WTC11 (cell line): ENCODE measurements at regions not wholly inside any gene's neighbourhood (a gene's known extent, or its start where the extent isn't known, plus 50 kb on each side); places are given as distances from the start of the nearest gene placed in this dataset.

Experiments used
- ATAC-seq: fragments of 200-7000 bp; cut with Tn5 transposase; 2 replicates; pipeline ENCODE4 v1.10.0; 2021; ENCODE audit warnings: mild to moderate bottlenecking, moderate library complexity
- CTCF ChIA-PET: fragments of 300-600 bp; sonication (Branson Sonifier 250); formaldehyde crosslinking; loops from one replicate; lab custom pipeline; 2021; ENCODE audit warnings: antibody characterized with exemption; lab: Charles Lee
- POLR2A ChIA-PET: fragments of 350-600 bp; sonication (Branson Sonifier 250); formaldehyde crosslinking; loops from one replicate; lab custom pipeline; 2021; ENCODE audit warnings: antibody characterized with exemption; lab: Charles Lee
- DNase-seq: peaks from one replicate; pipeline ENCODE4 v3.0.0; 2021; ENCODE audit warnings: low spot score
- H3K27ac Mint-ChIP-seq: 2 replicates; pipeline ENCODE4 v1.8.0; 2021; ENCODE audit warnings: mixed read lengths
- H3K27me3 Mint-ChIP-seq: 2 replicates; pipeline ENCODE4 v1.8.0; 2021; ENCODE audit warnings: low read depth, mild to moderate bottlenecking, moderate library complexity, mixed read lengths
- H3K36me3 Mint-ChIP-seq: 2 replicates; pipeline ENCODE4 v1.8.0; 2021; ENCODE audit warnings: mixed read lengths
- H3K4me1 Mint-ChIP-seq: 2 replicates; pipeline ENCODE4 v1.8.0; 2022; ENCODE audit warnings: mixed read lengths
- H3K4me3 Mint-ChIP-seq: 2 replicates; pipeline ENCODE4 v1.8.0; 2021; ENCODE audit warnings: mild to moderate bottlenecking, moderate library complexity, mixed read lengths
- H3K9me3 Mint-ChIP-seq: 2 replicates; pipeline ENCODE4 v1.8.0; 2021; ENCODE audit warnings: mixed read lengths
- CBFB ChIP-seq: sonication (generic); formaldehyde crosslinking; IDR thresholded peaks from 2 replicates; pipeline ENCODE4 v1.8.1; 2022; ENCODE audit warnings: mild to moderate bottlenecking, low read depth, missing genetic modification reagents
- ESRRA ChIP-seq: sonication (generic); formaldehyde crosslinking; IDR thresholded peaks from 2 replicates; pipeline ENCODE4 v1.8.1; 2022; ENCODE audit warnings: mild to moderate bottlenecking, missing genetic modification reagents, borderline replicate concordance
- ETV6 ChIP-seq: sonication (generic); formaldehyde crosslinking; IDR thresholded peaks from 2 replicates; pipeline ENCODE4 v1.8.1; 2022; ENCODE audit warnings: mild to moderate bottlenecking, missing genetic modification reagents
- FOXJ3 ChIP-seq: sonication (generic); formaldehyde crosslinking; IDR thresholded peaks from 2 replicates; pipeline ENCODE4 v1.9.0; 2021; ENCODE audit warnings: missing genetic modification reagents, mild to moderate bottlenecking, borderline replicate concordance
- GABPB1 ChIP-seq: sonication (generic); formaldehyde crosslinking; IDR thresholded peaks from 2 replicates; pipeline ENCODE4 v1.8.1; 2023; ENCODE audit warnings: mild to moderate bottlenecking, missing genetic modification reagents
- GRHL2 ChIP-seq: fragments of 250-450 bp; sonication (Bioruptor Pico); IDR thresholded peaks from 2 replicates; pipeline ENCODE4 v1.8.0; 2022; ENCODE audit warnings: mild to moderate bottlenecking, moderate library complexity; ENCODE audit not compliant: insufficient replicate concordance, severe bottlenecking
- IRF2 ChIP-seq: sonication (generic); formaldehyde crosslinking; IDR thresholded peaks from 2 replicates; pipeline ENCODE4 v1.8.0; 2022; ENCODE audit warnings: low read depth, missing genetic modification reagents, borderline replicate concordance
- JAZF1 ChIP-seq: fragments of 250-450 bp; sonication (Bioruptor Pico); IDR thresholded peaks from 2 replicates; pipeline ENCODE4 v1.9.0; 2021; ENCODE audit warnings: moderate library complexity, mild to moderate bottlenecking, inconsistent platforms
- NFYB ChIP-seq: sonication (generic); formaldehyde crosslinking; conservative IDR thresholded peaks from 2 replicates; pipeline ENCODE4 v1.8.0; 2022; ENCODE audit warnings: low read depth, missing genetic modification reagents
- RELA ChIP-seq: sonication (generic); formaldehyde crosslinking; IDR thresholded peaks from 2 replicates; pipeline ENCODE4 v1.8.1; 2022; ENCODE audit warnings: missing genetic modification reagents, mild to moderate bottlenecking, borderline replicate concordance
- ZBTB21 ChIP-seq: sonication (generic); formaldehyde crosslinking; IDR thresholded peaks from 2 replicates; pipeline ENCODE4 v1.8.1; 2023; ENCODE audit warnings: mild to moderate bottlenecking, missing genetic modification reagents, borderline replicate concordance
- ZNF423 ChIP-seq: fragments of 250-450 bp; sonication (Bioruptor Pico); IDR thresholded peaks from 2 replicates; pipeline ENCODE4 v2.1.2; 2022; ENCODE audit warnings: mild to moderate bottlenecking, moderate library complexity
- TF ChIP-seq, protein P1 (sequence below): sonication (generic); formaldehyde crosslinking; IDR thresholded peaks from 2 replicates; pipeline ENCODE4 v1.8.0; 2022; ENCODE audit warnings: mild to moderate bottlenecking, missing genetic modification reagents
- TF ChIP-seq, protein P2 (sequence below): fragments of 250-450 bp; sonication (Bioruptor Pico); IDR thresholded peaks from 2 replicates; pipeline ENCODE4 v1.9.0; 2021; ENCODE audit warnings: mild to moderate bottlenecking
- TF ChIP-seq, protein P3 (sequence below): fragments of 250-450 bp; sonication (Bioruptor Pico); conservative IDR thresholded peaks from 2 replicates; pipeline ENCODE4 v1.9.0; 2021; ENCODE audit warnings: mild to moderate bottlenecking
- TF ChIP-seq, protein P4 (sequence below): sonication (generic); formaldehyde crosslinking; conservative IDR thresholded peaks from 2 replicates; pipeline ENCODE4 v1.8.1; 2023; ENCODE audit warnings: mild to moderate bottlenecking, low read depth, missing genetic modification reagents, moderate library complexity
- TF ChIP-seq, protein P5 (sequence below): fragments of 250-450 bp; sonication (Bioruptor Pico); IDR thresholded peaks from 2 replicates; pipeline ENCODE4 v1.8.0; 2021; ENCODE audit warnings: mild to moderate bottlenecking
- TF ChIP-seq, protein P6 (sequence below): fragments of 250-450 bp; sonication (Bioruptor Pico); IDR thresholded peaks from 2 replicates; pipeline ENCODE4 v1.9.0; 2021; ENCODE audit warnings: mild to moderate bottlenecking, borderline replicate concordance
- TF ChIP-seq, protein P7 (sequence below): sonication (generic); formaldehyde crosslinking; IDR thresholded peaks from 2 replicates; pipeline ENCODE4 v1.8.0; 2023; ENCODE audit warnings: mild to moderate bottlenecking, missing genetic modification reagents

DNA sequence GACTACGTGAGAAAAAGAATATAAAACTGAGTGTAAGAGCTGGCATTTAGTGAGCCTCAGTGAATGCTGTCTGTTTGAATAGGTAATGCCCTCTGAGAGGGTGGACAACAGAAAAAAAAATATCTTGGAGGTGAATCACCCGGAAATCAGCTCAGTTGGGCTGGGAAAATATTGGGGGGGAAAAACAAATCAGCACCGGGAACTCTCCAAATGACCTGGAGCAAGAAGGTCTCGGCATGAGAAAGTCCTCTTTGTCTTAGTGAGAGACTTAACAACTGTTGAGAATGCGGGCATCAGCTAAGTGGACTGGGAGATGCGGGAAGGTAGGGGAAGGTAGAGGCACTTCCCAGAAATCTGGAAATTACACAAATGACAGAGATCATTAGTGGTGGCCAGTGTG is 109.4 kb upstream of the POU3F3 start (continued):
- TF ChIP-seq ESRRA (CRISPR knock-in tag), result no peak
- TF ChIP-seq, protein P1, sequence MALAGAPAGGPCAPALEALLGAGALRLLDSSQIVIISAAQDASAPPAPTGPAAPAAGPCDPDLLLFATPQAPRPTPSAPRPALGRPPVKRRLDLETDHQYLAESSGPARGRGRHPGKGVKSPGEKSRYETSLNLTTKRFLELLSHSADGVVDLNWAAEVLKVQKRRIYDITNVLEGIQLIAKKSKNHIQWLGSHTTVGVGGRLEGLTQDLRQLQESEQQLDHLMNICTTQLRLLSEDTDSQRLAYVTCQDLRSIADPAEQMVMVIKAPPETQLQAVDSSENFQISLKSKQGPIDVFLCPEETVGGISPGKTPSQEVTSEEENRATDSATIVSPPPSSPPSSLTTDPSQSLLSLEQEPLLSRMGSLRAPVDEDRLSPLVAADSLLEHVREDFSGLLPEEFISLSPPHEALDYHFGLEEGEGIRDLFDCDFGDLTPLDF, result no peak
- TF ChIP-seq CBFB (CRISPR knock-in tag), result no peak
- no peak for TF ChIP-seq ETV6 (CRISPR knock-in tag)
- no peak for TF ChIP-seq GABPB1 (CRISPR knock-in tag)
- no peak for TF ChIP-seq ZBTB21 (CRISPR knock-in tag)

DNA sequence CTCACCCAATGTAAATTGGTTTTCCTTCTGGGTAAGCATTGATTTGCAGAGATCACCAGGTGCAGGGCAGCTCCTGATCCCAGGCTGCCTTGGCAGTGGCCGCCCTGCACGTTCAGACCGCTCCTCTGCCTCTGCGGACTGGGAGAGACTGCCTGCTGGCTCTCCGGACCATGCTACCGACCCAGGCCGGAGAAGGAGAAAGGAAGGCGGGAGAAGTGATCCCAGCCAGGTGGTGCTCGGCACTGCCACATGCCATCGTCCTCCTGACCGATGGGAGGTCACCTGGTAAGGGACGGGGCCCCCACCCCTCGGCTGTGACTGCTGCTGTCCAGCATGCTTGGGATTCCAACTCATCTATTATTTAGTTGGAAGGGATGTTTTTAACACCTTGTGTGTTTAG is 108.1 kb upstream of the POU3F3 start:
- Mint-ChIP-seq H3K9me3 (no peaks in the 10 kb centered on the region), H3K27me3 (no peaks in the 10 kb centered on the region), H3K4me3 (no peak overlapping the region), H3K27ac (no peak overlapping the region), H3K36me3 (no peaks in the 10 kb centered on the region), H3K4me1 (peaks cover 21% of the 10 kb centered on the region)
- CTCF ChIA-PET, result interaction anchor here (1.7 to 1.8 kb wide), 2 partner anchors 13 to 104 kb away, joined by 4 to 7 read pairs; no protein-coding TSS in a partner anchor
- peak; percentile 15 for DNase-seq
- POLR2A ChIA-PET, result no interaction called here
- ATAC-seq, result peak; percentile 15; the same call in 1 of the 2 replicates
- TF ChIP-seq, protein P2, sequence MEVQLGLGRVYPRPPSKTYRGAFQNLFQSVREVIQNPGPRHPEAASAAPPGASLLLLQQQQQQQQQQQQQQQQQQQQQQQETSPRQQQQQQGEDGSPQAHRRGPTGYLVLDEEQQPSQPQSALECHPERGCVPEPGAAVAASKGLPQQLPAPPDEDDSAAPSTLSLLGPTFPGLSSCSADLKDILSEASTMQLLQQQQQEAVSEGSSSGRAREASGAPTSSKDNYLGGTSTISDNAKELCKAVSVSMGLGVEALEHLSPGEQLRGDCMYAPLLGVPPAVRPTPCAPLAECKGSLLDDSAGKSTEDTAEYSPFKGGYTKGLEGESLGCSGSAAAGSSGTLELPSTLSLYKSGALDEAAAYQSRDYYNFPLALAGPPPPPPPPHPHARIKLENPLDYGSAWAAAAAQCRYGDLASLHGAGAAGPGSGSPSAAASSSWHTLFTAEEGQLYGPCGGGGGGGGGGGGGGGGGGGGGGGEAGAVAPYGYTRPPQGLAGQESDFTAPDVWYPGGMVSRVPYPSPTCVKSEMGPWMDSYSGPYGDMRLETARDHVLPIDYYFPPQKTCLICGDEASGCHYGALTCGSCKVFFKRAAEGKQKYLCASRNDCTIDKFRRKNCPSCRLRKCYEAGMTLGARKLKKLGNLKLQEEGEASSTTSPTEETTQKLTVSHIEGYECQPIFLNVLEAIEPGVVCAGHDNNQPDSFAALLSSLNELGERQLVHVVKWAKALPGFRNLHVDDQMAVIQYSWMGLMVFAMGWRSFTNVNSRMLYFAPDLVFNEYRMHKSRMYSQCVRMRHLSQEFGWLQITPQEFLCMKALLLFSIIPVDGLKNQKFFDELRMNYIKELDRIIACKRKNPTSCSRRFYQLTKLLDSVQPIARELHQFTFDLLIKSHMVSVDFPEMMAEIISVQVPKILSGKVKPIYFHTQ (CRISPR knock-in tag), result no peak
- TF ChIP-seq CBFB (CRISPR knock-in tag) (no peak), RELA (CRISPR knock-in tag) (no peak), NFYB (CRISPR knock-in tag) (no peak), FOXJ3 (CRISPR knock-in tag) (no peak), GRHL2 (no peak), JAZF1 (no peak), ZNF423 (CRISPR knock-in tag) (no peak), IRF2 (CRISPR knock-in tag) (no peak)
- TF ChIP-seq, protein P3, sequence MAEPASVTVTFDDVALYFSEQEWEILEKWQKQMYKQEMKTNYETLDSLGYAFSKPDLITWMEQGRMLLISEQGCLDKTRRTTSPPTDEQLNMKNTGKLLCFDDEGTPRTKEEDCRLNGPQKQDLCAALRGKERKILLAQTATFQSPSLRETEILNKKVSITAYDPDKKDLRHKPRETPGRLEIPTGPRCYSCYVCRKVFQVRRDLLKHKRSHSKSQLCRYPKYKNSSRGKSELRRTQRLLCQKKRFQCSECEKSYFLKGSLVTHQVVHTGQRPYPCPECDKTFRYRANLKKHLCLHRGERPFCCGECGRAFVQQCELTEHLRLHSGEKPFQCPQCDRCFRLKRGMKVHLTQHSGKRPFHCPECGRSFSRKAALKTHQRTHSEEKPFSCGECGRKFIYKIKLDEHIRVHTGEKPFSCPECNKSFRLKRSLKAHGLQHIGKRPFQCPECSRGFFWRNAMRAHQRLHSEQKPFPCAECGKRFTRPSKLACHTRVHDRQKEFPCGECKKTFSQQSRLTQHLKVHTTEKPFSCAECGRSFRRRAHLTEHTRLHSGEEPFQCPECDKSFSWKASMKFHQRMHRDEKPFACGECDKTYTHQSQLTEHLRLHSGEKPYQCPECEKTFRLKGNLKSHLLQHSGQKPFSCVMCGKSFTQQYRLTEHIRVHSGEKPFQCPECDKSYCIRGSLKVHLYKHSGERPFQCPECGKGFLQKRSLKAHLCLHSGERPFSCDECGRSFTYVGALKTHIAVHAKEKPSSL (CRISPR knock-in tag), result no peak
- TF ChIP-seq, protein P4, sequence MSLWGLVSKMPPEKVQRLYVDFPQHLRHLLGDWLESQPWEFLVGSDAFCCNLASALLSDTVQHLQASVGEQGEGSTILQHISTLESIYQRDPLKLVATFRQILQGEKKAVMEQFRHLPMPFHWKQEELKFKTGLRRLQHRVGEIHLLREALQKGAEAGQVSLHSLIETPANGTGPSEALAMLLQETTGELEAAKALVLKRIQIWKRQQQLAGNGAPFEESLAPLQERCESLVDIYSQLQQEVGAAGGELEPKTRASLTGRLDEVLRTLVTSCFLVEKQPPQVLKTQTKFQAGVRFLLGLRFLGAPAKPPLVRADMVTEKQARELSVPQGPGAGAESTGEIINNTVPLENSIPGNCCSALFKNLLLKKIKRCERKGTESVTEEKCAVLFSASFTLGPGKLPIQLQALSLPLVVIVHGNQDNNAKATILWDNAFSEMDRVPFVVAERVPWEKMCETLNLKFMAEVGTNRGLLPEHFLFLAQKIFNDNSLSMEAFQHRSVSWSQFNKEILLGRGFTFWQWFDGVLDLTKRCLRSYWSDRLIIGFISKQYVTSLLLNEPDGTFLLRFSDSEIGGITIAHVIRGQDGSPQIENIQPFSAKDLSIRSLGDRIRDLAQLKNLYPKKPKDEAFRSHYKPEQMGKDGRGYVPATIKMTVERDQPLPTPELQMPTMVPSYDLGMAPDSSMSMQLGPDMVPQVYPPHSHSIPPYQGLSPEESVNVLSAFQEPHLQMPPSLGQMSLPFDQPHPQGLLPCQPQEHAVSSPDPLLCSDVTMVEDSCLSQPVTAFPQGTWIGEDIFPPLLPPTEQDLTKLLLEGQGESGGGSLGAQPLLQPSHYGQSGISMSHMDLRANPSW (CRISPR knock-in tag), result no peak
- TF ChIP-seq, protein P5, sequence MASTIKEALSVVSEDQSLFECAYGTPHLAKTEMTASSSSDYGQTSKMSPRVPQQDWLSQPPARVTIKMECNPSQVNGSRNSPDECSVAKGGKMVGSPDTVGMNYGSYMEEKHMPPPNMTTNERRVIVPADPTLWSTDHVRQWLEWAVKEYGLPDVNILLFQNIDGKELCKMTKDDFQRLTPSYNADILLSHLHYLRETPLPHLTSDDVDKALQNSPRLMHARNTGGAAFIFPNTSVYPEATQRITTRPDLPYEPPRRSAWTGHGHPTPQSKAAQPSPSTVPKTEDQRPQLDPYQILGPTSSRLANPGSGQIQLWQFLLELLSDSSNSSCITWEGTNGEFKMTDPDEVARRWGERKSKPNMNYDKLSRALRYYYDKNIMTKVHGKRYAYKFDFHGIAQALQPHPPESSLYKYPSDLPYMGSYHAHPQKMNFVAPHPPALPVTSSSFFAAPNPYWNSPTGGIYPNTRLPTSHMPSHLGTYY, result no peak
- TF ChIP-seq, protein P6, sequence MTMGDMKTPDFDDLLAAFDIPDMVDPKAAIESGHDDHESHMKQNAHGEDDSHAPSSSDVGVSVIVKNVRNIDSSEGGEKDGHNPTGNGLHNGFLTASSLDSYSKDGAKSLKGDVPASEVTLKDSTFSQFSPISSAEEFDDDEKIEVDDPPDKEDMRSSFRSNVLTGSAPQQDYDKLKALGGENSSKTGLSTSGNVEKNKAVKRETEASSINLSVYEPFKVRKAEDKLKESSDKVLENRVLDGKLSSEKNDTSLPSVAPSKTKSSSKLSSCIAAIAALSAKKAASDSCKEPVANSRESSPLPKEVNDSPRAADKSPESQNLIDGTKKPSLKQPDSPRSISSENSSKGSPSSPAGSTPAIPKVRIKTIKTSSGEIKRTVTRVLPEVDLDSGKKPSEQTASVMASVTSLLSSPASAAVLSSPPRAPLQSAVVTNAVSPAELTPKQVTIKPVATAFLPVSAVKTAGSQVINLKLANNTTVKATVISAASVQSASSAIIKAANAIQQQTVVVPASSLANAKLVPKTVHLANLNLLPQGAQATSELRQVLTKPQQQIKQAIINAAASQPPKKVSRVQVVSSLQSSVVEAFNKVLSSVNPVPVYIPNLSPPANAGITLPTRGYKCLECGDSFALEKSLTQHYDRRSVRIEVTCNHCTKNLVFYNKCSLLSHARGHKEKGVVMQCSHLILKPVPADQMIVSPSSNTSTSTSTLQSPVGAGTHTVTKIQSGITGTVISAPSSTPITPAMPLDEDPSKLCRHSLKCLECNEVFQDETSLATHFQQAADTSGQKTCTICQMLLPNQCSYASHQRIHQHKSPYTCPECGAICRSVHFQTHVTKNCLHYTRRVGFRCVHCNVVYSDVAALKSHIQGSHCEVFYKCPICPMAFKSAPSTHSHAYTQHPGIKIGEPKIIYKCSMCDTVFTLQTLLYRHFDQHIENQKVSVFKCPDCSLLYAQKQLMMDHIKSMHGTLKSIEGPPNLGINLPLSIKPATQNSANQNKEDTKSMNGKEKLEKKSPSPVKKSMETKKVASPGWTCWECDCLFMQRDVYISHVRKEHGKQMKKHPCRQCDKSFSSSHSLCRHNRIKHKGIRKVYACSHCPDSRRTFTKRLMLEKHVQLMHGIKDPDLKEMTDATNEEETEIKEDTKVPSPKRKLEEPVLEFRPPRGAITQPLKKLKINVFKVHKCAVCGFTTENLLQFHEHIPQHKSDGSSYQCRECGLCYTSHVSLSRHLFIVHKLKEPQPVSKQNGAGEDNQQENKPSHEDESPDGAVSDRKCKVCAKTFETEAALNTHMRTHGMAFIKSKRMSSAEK (CRISPR knock-in tag), result no peak
- TF ChIP-seq, protein P7, sequence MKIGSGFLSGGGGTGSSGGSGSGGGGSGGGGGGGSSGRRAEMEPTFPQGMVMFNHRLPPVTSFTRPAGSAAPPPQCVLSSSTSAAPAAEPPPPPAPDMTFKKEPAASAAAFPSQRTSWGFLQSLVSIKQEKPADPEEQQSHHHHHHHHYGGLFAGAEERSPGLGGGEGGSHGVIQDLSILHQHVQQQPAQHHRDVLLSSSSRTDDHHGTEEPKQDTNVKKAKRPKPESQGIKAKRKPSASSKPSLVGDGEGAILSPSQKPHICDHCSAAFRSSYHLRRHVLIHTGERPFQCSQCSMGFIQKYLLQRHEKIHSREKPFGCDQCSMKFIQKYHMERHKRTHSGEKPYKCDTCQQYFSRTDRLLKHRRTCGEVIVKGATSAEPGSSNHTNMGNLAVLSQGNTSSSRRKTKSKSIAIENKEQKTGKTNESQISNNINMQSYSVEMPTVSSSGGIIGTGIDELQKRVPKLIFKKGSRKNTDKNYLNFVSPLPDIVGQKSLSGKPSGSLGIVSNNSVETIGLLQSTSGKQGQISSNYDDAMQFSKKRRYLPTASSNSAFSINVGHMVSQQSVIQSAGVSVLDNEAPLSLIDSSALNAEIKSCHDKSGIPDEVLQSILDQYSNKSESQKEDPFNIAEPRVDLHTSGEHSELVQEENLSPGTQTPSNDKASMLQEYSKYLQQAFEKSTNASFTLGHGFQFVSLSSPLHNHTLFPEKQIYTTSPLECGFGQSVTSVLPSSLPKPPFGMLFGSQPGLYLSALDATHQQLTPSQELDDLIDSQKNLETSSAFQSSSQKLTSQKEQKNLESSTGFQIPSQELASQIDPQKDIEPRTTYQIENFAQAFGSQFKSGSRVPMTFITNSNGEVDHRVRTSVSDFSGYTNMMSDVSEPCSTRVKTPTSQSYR (CRISPR knock-in tag), result no peak
